ENCODE measurements at regions not wholly inside any gene's neighbourhood (a gene's known extent, or its start where the extent isn't known, plus 50 kb on each side); places are given as distances from the start of the nearest gene placed in this dataset.

DNA sequence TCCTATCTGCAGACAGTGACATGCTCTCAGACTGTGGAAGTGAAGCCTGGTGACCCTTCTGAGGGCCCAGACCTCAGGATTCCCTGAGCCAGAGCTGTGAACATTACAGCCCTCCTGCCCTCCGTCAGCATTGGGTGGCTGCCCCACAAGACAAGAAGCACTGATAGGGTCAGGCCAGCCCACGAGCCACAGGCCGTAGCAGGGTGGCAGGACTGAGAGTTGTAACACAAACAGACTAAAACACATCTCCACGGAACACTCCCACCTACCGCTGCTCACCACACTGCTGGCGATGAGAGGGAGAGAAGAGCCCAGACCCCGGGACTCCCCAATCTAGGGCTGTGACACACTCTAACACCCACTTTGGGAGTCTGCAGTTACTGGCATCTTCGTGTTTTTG, 264.8 kb upstream of the FSIP2 start:
- TF ChIP-seq, protein P1, sequence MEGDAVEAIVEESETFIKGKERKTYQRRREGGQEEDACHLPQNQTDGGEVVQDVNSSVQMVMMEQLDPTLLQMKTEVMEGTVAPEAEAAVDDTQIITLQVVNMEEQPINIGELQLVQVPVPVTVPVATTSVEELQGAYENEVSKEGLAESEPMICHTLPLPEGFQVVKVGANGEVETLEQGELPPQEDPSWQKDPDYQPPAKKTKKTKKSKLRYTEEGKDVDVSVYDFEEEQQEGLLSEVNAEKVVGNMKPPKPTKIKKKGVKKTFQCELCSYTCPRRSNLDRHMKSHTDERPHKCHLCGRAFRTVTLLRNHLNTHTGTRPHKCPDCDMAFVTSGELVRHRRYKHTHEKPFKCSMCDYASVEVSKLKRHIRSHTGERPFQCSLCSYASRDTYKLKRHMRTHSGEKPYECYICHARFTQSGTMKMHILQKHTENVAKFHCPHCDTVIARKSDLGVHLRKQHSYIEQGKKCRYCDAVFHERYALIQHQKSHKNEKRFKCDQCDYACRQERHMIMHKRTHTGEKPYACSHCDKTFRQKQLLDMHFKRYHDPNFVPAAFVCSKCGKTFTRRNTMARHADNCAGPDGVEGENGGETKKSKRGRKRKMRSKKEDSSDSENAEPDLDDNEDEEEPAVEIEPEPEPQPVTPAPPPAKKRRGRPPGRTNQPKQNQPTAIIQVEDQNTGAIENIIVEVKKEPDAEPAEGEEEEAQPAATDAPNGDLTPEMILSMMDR (IDR thresholded peaks at IDR 0.05) = no peak
- no peak for TF ChIP-seq EZH2phosphoT487 (IDR thresholded peaks at IDR 0.05)
